Liver (tissue), 8 donors: ENCODE measurements at regions not wholly inside any gene's neighbourhood (a gene's known extent, or its start where the extent isn't known, plus 50 kb on each side); places are given as distances from the start of the nearest gene placed in this dataset.

Experiments
- DNase-seq: peaks from one replicate; pipeline ENCODE4 v3.0.0-alpha.2; 2017; ENCODE audit warnings: low spot score
- H3K27ac ChIP-seq, 2 donors: one replicate each; pipeline ENCODE4 v1.7.0; 2013; ENCODE audit warnings: inconsistent platforms in 2 of 2, low read length in 2 of 2, control low read depth in 1 of 2, low read depth in 1 of 2, mild to moderate bottlenecking in 1 of 2
- H3K27me3 ChIP-seq, 4 donors: one replicate each; pipeline versions ENCODE4 v1.6.1 to v1.7.0; 2013; ENCODE audit warnings: low read length in 3 of 4, inconsistent platforms in 1 of 4, mild to moderate bottlenecking in 1 of 4, moderate library complexity in 1 of 4; ENCODE audit not compliant: control insufficient read depth in 4 of 4, insufficient read depth in 4 of 4
- H3K36me3 ChIP-seq, 4 donors: one replicate each; pipeline versions ENCODE4 v1.6.1 to v1.7.0; 2013; ENCODE audit warnings: low read length in 3 of 4, mild to moderate bottlenecking in 3 of 4, low read depth in 1 of 4, moderate library complexity in 1 of 4; ENCODE audit not compliant: control insufficient read depth in 4 of 4, insufficient read depth in 3 of 4
- H3K4me1 ChIP-seq, 4 donors: one replicate each; pipeline versions ENCODE4 v1.6.1 to v1.7.0; 2013; ENCODE audit warnings: low read length in 3 of 4, mild to moderate bottlenecking in 3 of 4, moderate library complexity in 1 of 4; ENCODE audit not compliant: control insufficient read depth in 4 of 4, insufficient read depth in 4 of 4
- H3K4me3 ChIP-seq, 3 donors: one replicate each; pipeline versions ENCODE4 v1.6.1 to v1.7.0; 2013; ENCODE audit warnings: low read length in 3 of 3, control low read depth in 1 of 3, low read depth in 1 of 3, mild to moderate bottlenecking in 1 of 3
- H3K9ac ChIP-seq, 2 donors: one replicate each; pipeline ENCODE4 v1.7.0; 2013; ENCODE audit warnings: low read length in 2 of 2, mild to moderate bottlenecking in 2 of 2, moderate library complexity in 2 of 2, control low read depth in 1 of 2, low read depth in 1 of 2
- H3K9me3 ChIP-seq, 4 donors: one replicate each; pipeline versions ENCODE4 v1.6.1 to v1.7.0; 2013; ENCODE audit warnings: low read length in 3 of 4; ENCODE audit not compliant: control insufficient read depth in 4 of 4
- ATF3 ChIP-seq: IDR thresholded peaks from 2 replicates; pipeline ENCODE4 v1.6.1; 2016; ENCODE audit warnings: antibody characterized with exemption
- CTCF ChIP-seq: fragments of 150-350 bp; IDR thresholded peaks from 2 replicates; pipeline ENCODE4 v1.5.1; 2017; ENCODE audit warnings: improper control_type of control experiment, low read depth, low read length; ENCODE audit not compliant: missing input control
- EGR1 ChIP-seq, 2 donors: IDR thresholded peaks; 2 replicates each; pipeline ENCODE4 v1.6.1; 2016 to 2018; ENCODE audit warnings: antibody characterized with exemption in 2 of 2, low read depth in 2 of 2
- FOXA1 ChIP-seq: IDR thresholded peaks from 2 replicates; pipeline ENCODE4 v1.6.1; 2016; ENCODE audit warnings: antibody characterized with exemption
- FOXA2 ChIP-seq: IDR thresholded peaks from 2 replicates; pipeline ENCODE4 v1.6.1; 2016; ENCODE audit warnings: antibody characterized with exemption
- GABPA ChIP-seq, 2 donors: IDR thresholded peaks in 1 of 2; conservative IDR thresholded peaks in 1 of 2; 2 replicates each; pipeline ENCODE4 v1.6.1; 2016; ENCODE audit warnings: antibody characterized with exemption in 2 of 2, mild to moderate bottlenecking in 1 of 2, moderate library complexity in 1 of 2
- HNF4A ChIP-seq, 2 donors: conservative IDR thresholded peaks; 2 replicates each; pipeline ENCODE4 v1.6.1; 2016; ENCODE audit warnings: antibody characterized with exemption in 2 of 2, mild to moderate bottlenecking in 2 of 2
- HNF4G ChIP-seq: IDR thresholded peaks from 2 replicates; pipeline ENCODE4 v1.6.1; 2016; ENCODE audit warnings: antibody characterized with exemption
- JUND ChIP-seq, 2 donors: IDR thresholded peaks; 2 replicates each; pipeline ENCODE4 v1.6.1; 2016; ENCODE audit warnings: antibody characterized with exemption in 2 of 2
- MAX ChIP-seq: IDR thresholded peaks from 2 replicates; pipeline ENCODE4 v1.6.1; 2016; ENCODE audit warnings: antibody characterized with exemption
- NR2F2 ChIP-seq: IDR thresholded peaks from 2 replicates; pipeline ENCODE4 v1.6.1; 2016; ENCODE audit warnings: antibody characterized with exemption
- RAD21 ChIP-seq, 2 donors: IDR thresholded peaks; 2 replicates each; pipeline ENCODE4 v1.6.1; 2016; ENCODE audit warnings: antibody characterized with exemption in 2 of 2, mild to moderate bottlenecking in 2 of 2
- REST ChIP-seq: IDR thresholded peaks from 2 replicates; pipeline ENCODE4 v1.6.1; 2016; ENCODE audit warnings: antibody characterized with exemption, mild to moderate bottlenecking
- RXRA ChIP-seq, 2 donors: IDR thresholded peaks; 2 replicates each; pipeline ENCODE4 v1.6.1; 2017 to 2018; ENCODE audit warnings: antibody characterized with exemption in 2 of 2, mild to moderate bottlenecking in 1 of 2
- SP1 ChIP-seq: IDR thresholded peaks from 2 replicates; pipeline ENCODE4 v1.6.1; 2018; ENCODE audit warnings: antibody characterized with exemption, mild to moderate bottlenecking
- TAF1 ChIP-seq: conservative IDR thresholded peaks from 2 replicates; pipeline ENCODE4 v1.6.1; 2016; ENCODE audit warnings: antibody characterized with exemption, mild to moderate bottlenecking
- YY1 ChIP-seq: IDR thresholded peaks from 2 replicates; pipeline ENCODE4 v1.6.1; 2016; ENCODE audit warnings: antibody characterized with exemption, mild to moderate bottlenecking
- ZBTB33 ChIP-seq: IDR thresholded peaks from 2 replicates; pipeline ENCODE4 v1.6.1; 2016; ENCODE audit warnings: antibody characterized with exemption
- WGBS: extraction: QIAGEN DNeasy Blood & Tissue Kit; methylation state at CpG from one replicate; pipeline ENCODE4 v1.1.7; 2013; 5-methylcytosine and 5-hydroxymethylcytosine counted together
- donor health status: healthy.
- donor health status: healthy.
- donor health status: healthy.
- donor health status: healthy.
- donor health status: healthy.

GRCh38 chr9:28134446-28134976, 561.2 kb upstream of the C9orf72 start:
- H3K27me3 ChIP-seq, result no peaks in the 10 kb centered on the region
- DNase-seq, result no peak
- H3K4me3 ChIP-seq, result no peak overlapping the region
- no peaks in the 10 kb centered on the region for H3K9me3 ChIP-seq
- no peaks in the 10 kb centered on the region for H3K4me1 ChIP-seq
- no peak overlapping the region for H3K9ac ChIP-seq
- no peak overlapping the region for H3K27ac ChIP-seq
- WGBS, result 51% methylated on average over 8 of the region's 8 CpGs
- TF ChIP-seq MAX (no peak), YY1 (no peak), ATF3 (no peak), HNF4A (conservative IDR thresholded peaks at IDR 0.05) (no peak), ZBTB33 (no peak), TAF1 (no peak), FOXA2 (no peak), GABPA (IDR thresholded peaks at IDR 0.05 in 1 of 2, conservative IDR thresholded peaks at IDR 0.05 in 1 of 2) (no peak), CTCF (no peak), NR2F2 (no peak), SP1 (no peak), HNF4G (no peak), JUND (IDR thresholded peaks at IDR 0.05) (no peak), REST (no peak), RXRA (IDR thresholded peaks at IDR 0.05) (no peak), EGR1 (IDR thresholded peaks at IDR 0.05; ENCODE audit: low read depth in 2 of 2) (no peak), FOXA1 (no peak), RAD21 (IDR thresholded peaks at IDR 0.05) (no peak)
- no peaks in the 10 kb centered on the region for H3K36me3 ChIP-seq
